HEK293 (cell line): ENCODE measurements at regions not wholly inside any gene's neighbourhood (a gene's known extent, or its start where the extent isn't known, plus 50 kb on each side); places are given as distances from the start of the nearest gene placed in this dataset.

Experiments used
- CTCF ChIA-PET: fragments of 350-600 bp; formaldehyde crosslinking; extraction: SDS; loops from one replicate; lab custom pipeline; 2021; ENCODE audit warnings: antibody characterized with exemption; lab: Yijun Ruan, JAX
- POLR2A ChIA-PET: fragments of 300-600 bp; formaldehyde crosslinking; extraction: SDS; loops from one replicate; lab custom pipeline; 2020; ENCODE audit warnings: antibody characterized with exemption, inconsistent platforms; lab: Yijun Ruan, JAX
- H3K27ac ChIP-seq: fragments of 200-500 bp; sonication (Bioruptor generic); 2 replicates; pipeline ENCODE4 v1.5.1; 2014; ENCODE audit warnings: low read depth, low read length, control low read depth, inconsistent platforms; ENCODE audit errors: extremely low read depth
- H3K36me3 ChIP-seq, 2 experiments: fragments of 200-500 bp in 1 of 2; sonication (Bioruptor generic) in 1 of 2; 1 replicate in 1 of 2; 2 replicates in 1 of 2; pipeline ENCODE4 v1.5.1; 2014 to 2017; ENCODE audit warnings: inconsistent platforms in 2 of 2, low read length in 2 of 2; ENCODE audit not compliant: control insufficient read depth in 2 of 2, insufficient read depth in 1 of 2
- H3K4me1 ChIP-seq: fragments of 200-500 bp; sonication (Bioruptor generic); 2 replicates; pipeline ENCODE4 v1.5.1; 2014; ENCODE audit warnings: mild to moderate bottlenecking, low read length, inconsistent platforms; ENCODE audit not compliant: control insufficient read depth, insufficient read depth
- H3K4me3 ChIP-seq: 2 replicates; pipeline ENCODE4 v1.5.1; 2011; ENCODE audit warnings: low read depth, mild to moderate bottlenecking, control low read depth, low read length, moderate library complexity
- H3K9me3 ChIP-seq: fragments of 200-500 bp; sonication (Bioruptor generic); 2 replicates; pipeline ENCODE4 v1.5.1; 2014; ENCODE audit warnings: low read depth, low read length, inconsistent platforms; ENCODE audit not compliant: control insufficient read depth, insufficient read depth
- HOXA7 ChIP-seq: sonication (generic); formaldehyde crosslinking; IDR thresholded peaks from 2 replicates; pipeline ENCODE4 v1.8.1; 2022; ENCODE audit warnings: missing genetic modification reagents, borderline replicate concordance
- OSR2 ChIP-seq: fragments of 450-650 bp; formaldehyde crosslinking; IDR thresholded peaks from 2 replicates; pipeline ENCODE4 v1.5.1; 2016; ENCODE audit warnings: missing biosample characterization, missing genetic modification characterization
- ZFP3 ChIP-seq: fragments of 450-650 bp; formaldehyde crosslinking; IDR thresholded peaks from 2 replicates; pipeline ENCODE4 v1.5.1; 2016; ENCODE audit warnings: low read depth, missing biosample characterization, missing genetic modification characterization
- ZNF140 ChIP-seq: fragments of 450-650 bp; formaldehyde crosslinking; IDR thresholded peaks from 2 replicates; pipeline ENCODE4 v1.5.1; 2016; ENCODE audit warnings: missing biosample characterization, missing genetic modification characterization
- ZNF19 ChIP-seq: fragments of 450-650 bp; formaldehyde crosslinking; IDR thresholded peaks from 2 replicates; pipeline ENCODE4; 2016; ENCODE audit warnings: missing biosample characterization, missing genetic modification characterization, low read depth
- ZNF280C ChIP-seq: fragments of 450-650 bp; formaldehyde crosslinking; IDR thresholded peaks from 2 replicates; pipeline ENCODE4 v1.5.1; 2016; ENCODE audit warnings: missing biosample characterization, missing genetic modification characterization
- ZNF302 ChIP-seq: fragments of 450-650 bp; formaldehyde crosslinking; IDR thresholded peaks from 2 replicates; pipeline ENCODE4 v1.5.1; 2016; ENCODE audit warnings: missing biosample characterization, missing genetic modification characterization, low read depth
- ZNF350 ChIP-seq: fragments of 450-650 bp; formaldehyde crosslinking; IDR thresholded peaks from 2 replicates; pipeline ENCODE4 v1.5.0; 2017; ENCODE audit warnings: missing biosample characterization, mild to moderate bottlenecking, missing genetic modification characterization
- ZNF398 ChIP-seq: fragments of 450-650 bp; formaldehyde crosslinking; IDR thresholded peaks from 2 replicates; pipeline ENCODE4 v1.5.1; 2017; ENCODE audit warnings: missing biosample characterization, missing genetic modification characterization
- ZNF514 ChIP-seq: fragments of 450-650 bp; formaldehyde crosslinking; IDR thresholded peaks from 2 replicates; pipeline ENCODE4 v1.5.1; 2016; ENCODE audit warnings: missing biosample characterization, missing genetic modification characterization
- ZNF529 ChIP-seq: fragments of 450-650 bp; formaldehyde crosslinking; IDR thresholded peaks from 2 replicates; pipeline ENCODE4 v1.5.1; 2017; ENCODE audit warnings: missing genetic modification characterization, missing biosample characterization; ENCODE audit not compliant: insufficient replicate concordance
- ZNF677 ChIP-seq: fragments of 450-650 bp; IDR thresholded peaks from 2 replicates; pipeline ENCODE4 v1.5.0; 2018; ENCODE audit warnings: missing biosample characterization, mild to moderate bottlenecking, missing genetic modification characterization, moderate library complexity
- ZNF777 ChIP-seq: fragments of 450-650 bp; formaldehyde crosslinking; IDR thresholded peaks from 2 replicates; pipeline ENCODE4 v1.5.1; 2017; ENCODE audit warnings: missing biosample characterization, missing genetic modification characterization, borderline replicate concordance
- ZNF837 ChIP-seq: fragments of 450-650 bp; formaldehyde crosslinking; IDR thresholded peaks from 2 replicates; pipeline ENCODE4 v1.5.1; 2016; ENCODE audit warnings: missing biosample characterization, missing genetic modification characterization
- TF ChIP-seq, protein P1 (sequence below): fragments of 450-650 bp; formaldehyde crosslinking; optimal IDR thresholded peaks from 2 replicates; pipeline ENCODE3; 2016; ENCODE audit warnings: missing biosample characterization, mild to moderate bottlenecking, missing genetic modification characterization
- TF ChIP-seq, protein P2 (sequence below): fragments of 450-650 bp; formaldehyde crosslinking; IDR thresholded peaks from 2 replicates; pipeline ENCODE4 v1.5.1; 2016; ENCODE audit warnings: missing biosample characterization, missing genetic modification characterization
- TF ChIP-seq, protein P3 (sequence below): fragments of 450-650 bp; IDR thresholded peaks from 2 replicates; pipeline ENCODE4 v1.5.1; 2018; ENCODE audit warnings: missing biosample characterization, missing genetic modification characterization
- TF ChIP-seq, protein P4 (sequence below): fragments of 450-650 bp; formaldehyde crosslinking; IDR thresholded peaks from 2 replicates; pipeline ENCODE4 v1.5.1; 2017; ENCODE audit warnings: missing biosample characterization, missing genetic modification characterization

- Histone ChIP-seq H3K4me1 (no peaks in the 10 kb centered on the region), H3K36me3 (no peaks in the 10 kb centered on the region), H3K27ac (no peak overlapping the region), H3K9me3 (no peaks in the 10 kb centered on the region), H3K4me3 (no peak overlapping the region)
- CTCF ChIA-PET = no interaction called here
- POLR2A ChIA-PET = no interaction called here
- TF ChIP-seq, protein P1, sequence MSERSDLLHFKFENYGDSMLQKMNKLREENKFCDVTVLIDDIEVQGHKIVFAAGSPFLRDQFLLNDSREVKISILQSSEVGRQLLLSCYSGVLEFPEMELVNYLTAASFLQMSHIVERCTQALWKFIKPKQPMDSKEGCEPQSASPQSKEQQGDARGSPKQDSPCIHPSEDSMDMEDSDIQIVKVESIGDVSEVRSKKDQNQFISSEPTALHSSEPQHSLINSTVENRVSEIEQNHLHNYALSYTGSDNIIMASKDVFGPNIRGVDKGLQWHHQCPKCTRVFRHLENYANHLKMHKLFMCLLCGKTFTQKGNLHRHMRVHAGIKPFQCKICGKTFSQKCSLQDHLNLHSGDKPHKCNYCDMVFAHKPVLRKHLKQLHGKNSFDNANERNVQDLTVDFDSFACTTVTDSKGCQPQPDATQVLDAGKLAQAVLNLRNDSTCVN (tag by site-specific recombination) = no peak
- no peak for TF ChIP-seq ZNF19
- no peak for TF ChIP-seq ZNF529 (tag by site-specific recombination)
- TF ChIP-seq ZNF837 (tag by site-specific recombination) = no peak
- TF ChIP-seq ZNF350 (tag by site-specific recombination) = no peak
- no peak for TF ChIP-seq ZNF140 (tag by site-specific recombination)
- TF ChIP-seq ZNF302 (tag by site-specific recombination) = no peak
- TF ChIP-seq, protein P2, sequence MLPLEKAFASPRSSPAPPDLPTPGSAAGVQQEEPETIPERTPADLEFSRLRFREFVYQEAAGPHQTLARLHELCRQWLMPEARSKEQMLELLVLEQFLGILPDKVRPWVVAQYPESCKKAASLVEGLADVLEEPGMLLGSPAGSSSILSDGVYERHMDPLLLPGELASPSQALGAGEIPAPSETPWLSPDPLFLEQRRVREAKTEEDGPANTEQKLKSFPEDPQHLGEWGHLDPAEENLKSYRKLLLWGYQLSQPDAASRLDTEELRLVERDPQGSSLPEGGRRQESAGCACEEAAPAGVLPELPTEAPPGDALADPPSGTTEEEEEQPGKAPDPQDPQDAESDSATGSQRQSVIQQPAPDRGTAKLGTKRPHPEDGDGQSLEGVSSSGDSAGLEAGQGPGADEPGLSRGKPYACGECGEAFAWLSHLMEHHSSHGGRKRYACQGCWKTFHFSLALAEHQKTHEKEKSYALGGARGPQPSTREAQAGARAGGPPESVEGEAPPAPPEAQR (tag by site-specific recombination) = no peak
- TF ChIP-seq, protein P3, sequence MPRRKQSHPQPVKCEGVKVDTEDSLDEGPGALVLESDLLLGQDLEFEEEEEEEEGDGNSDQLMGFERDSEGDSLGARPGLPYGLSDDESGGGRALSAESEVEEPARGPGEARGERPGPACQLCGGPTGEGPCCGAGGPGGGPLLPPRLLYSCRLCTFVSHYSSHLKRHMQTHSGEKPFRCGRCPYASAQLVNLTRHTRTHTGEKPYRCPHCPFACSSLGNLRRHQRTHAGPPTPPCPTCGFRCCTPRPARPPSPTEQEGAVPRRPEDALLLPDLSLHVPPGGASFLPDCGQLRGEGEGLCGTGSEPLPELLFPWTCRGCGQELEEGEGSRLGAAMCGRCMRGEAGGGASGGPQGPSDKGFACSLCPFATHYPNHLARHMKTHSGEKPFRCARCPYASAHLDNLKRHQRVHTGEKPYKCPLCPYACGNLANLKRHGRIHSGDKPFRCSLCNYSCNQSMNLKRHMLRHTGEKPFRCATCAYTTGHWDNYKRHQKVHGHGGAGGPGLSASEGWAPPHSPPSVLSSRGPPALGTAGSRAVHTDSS = no peak
- TF ChIP-seq HOXA7 (CRISPR knock-in tag) = no peak
- no peak for TF ChIP-seq ZFP3
- TF ChIP-seq, protein P4, sequence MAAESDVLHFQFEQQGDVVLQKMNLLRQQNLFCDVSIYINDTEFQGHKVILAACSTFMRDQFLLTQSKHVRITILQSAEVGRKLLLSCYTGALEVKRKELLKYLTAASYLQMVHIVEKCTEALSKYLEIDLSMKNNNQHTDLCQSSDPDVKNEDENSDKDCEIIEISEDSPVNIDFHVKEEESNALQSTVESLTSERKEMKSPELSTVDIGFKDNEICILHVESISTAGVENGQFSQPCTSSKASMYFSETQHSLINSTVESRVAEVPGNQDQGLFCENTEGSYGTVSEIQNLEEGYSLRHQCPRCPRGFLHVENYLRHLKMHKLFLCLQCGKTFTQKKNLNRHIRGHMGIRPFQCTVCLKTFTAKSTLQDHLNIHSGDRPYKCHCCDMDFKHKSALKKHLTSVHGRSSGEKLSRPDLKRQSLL (tag by site-specific recombination) = no peak
- no peak for TF ChIP-seq ZNF398
- no peak for TF ChIP-seq ZNF514 (tag by site-specific recombination)
- TF ChIP-seq ZNF280C (tag by site-specific recombination) = no peak
- TF ChIP-seq ZNF677 (tag by site-specific recombination) = no peak
- no peak for TF ChIP-seq ZNF777
- TF ChIP-seq OSR2 (tag by site-specific recombination) = no peak
Observed at GRCh38 chr3:33919312-33920120, 121.1 kb downstream of the PDCD6IP start.
